Forelimb muscle (tissue), 1 donor: ENCODE measurements at regions not wholly inside any gene's neighbourhood (a gene's known extent, or its start where the extent isn't known, plus 50 kb on each side); places are given as distances from the start of the nearest gene placed in this dataset.

Experiments used
- DNase-seq: peaks from one replicate; pipeline ENCODE4 v3.0.0-alpha.2; 2013; ENCODE audit warnings: low read depth

DNA sequence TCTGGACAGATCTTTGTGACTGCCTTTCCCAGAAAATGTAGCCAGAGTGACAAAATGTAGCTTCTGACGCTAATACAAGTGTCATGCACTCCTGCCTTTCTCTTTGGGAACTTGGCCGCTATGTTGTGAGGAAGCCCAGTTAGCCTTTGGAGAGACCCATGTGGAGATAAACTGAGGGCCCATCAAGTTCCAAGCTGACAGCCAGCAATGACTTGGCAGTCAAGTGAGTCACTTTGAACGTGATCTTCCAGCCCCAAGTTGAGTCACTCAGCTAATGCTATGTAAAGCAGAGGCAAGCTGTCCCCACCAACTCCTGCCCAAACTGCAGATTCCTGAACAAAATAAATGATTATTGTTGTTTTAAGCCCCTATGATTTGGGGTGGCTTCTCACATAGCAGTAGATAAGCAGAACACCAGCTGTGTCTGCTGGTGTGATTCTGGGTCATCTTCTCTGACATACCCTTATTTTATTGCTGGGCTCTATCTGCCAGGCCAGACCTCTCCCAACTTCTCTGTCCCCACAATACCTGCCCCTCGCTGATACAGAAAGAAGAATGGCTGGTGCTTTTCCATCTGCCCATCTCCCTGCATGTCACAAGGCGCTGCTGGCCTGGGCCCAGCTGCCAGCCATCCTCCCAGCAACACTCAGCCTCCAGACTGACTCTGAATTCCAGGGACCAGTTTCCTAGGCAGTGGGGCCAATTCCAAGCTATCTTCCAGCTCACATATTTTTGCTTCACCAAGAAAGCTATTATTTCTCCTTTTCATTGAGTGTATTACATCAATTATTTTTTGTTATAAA is 274.8 kb downstream of the LRFN2 start:
- no peak for DNase-seq

DNA sequence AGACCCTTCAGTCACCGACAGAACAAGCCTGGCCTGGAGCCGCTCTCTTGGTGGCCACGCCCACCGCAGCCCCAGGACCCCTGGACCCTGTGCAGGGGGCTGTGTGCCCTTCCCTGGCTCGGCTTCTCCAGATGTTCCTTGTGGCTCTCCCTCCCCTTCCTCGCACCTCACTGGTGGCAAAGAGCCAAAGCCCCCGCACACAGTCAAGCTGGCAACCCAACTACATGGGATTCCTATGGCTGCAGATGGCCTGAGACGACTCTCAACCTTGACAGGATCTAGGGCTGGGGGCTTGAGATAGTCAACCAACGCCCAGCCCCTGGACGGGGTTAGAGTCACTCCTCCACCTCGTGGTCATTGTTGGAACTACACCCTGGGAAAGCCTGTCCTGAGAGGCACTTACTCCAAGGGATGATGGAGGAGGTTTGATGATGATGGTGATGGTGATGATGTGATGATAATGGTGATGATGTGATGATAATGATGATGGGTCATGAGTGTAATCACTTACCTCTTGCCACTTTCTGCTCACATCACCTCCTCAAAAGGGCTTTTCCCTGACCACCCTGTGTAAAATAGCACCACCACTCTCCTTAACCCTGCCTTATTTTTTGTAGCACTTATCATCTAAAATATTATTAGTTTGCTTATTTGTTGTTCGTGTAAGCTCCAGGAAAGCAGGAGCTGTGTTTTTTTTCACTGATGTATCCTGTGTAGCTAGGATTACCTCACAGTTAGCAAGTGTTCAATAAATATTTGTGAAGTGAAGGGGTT is 278.4 kb downstream of the LRFN2 start:
- no peak for DNase-seq

DNA sequence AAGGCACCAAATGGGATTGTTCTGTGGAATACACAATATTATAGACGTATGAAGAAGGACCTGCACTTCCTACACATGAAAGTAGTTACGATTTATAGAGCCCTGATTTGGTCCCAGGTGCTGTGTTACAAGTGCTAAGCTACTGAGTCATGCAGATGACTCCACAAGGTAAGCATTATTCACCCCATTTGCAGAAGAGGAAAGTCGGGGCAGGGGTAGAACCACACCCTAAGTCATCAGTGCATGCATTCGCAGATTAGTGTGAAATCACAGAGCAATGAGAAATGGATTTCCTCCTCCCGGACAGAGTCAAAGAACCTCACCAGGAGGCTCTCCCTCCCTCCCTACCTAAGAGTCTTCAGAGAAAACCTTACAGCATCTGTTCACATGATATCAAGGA is 279.5 kb downstream of the LRFN2 start:
- no peak for DNase-seq

DNA sequence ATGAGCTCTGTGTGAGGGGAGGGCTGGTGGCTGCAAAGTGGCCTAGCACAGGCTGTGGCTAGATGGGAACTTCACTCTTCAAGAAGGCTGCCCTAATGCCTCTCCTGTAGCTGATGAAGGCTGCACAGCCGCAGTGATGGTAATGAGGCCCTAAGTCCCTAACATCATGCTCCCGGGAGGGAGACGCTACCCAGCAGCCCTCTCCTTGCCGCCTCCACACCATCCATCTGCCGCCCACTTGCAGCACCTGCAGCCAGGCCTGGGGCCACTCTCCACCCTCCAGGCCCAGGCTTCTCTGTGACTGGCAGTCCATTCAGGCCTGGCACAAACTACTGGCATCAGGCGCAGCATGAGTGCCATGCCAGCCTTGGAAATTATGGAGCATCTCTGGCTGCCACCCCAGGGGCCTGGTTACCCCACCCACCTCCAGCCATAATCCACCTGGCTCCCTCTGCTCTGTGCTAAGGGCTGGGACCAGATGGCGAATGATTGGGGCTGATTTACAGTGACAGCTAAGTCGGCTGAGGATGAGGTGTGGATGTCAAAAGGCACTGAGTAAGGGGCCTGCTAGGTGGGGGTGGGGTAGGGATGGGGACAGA is 284.2 kb downstream of the LRFN2 start:
- no peak for DNase-seq

DNA sequence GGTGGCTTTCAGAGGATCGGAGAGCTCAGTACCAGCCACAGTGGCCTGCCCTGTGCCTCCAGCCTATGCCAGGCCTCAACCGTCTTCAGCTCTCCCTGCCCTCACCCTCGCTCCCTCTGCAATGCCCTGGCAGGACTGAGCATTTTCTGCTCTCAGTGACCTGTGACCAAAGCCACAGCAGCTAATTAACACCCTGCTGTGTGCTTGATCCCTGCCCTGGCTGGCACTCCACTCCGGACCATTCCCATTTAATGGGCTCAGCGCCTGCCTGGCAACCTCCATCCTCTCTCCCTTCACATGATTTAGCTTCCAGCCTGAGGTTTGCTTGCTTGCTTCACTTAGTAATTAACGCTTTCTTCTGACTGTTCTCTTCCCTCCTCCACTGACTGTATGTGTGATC is 287.5 kb downstream of the LRFN2 start:
- DNase-seq, result no peak

DNA sequence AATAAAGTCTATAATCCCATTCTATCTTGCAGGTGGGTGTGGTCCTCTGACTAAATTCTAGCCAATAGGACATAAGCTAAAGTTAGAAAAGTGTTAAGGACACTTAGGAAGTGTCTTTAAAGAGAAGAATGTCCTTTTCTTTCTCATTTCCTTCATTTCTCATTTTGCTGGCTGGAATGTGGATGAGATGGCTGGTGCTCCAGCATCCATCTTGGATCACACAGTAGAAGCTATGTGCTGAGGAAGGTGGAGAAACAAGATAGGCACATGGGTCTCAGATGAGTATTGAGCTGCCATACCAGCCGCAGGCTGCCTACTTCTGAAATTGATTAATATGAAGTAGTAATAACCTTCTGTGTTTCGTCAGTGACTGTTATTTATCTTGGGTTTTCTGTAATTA is 289.0 kb downstream of the LRFN2 start:
- no peak for DNase-seq

DNA sequence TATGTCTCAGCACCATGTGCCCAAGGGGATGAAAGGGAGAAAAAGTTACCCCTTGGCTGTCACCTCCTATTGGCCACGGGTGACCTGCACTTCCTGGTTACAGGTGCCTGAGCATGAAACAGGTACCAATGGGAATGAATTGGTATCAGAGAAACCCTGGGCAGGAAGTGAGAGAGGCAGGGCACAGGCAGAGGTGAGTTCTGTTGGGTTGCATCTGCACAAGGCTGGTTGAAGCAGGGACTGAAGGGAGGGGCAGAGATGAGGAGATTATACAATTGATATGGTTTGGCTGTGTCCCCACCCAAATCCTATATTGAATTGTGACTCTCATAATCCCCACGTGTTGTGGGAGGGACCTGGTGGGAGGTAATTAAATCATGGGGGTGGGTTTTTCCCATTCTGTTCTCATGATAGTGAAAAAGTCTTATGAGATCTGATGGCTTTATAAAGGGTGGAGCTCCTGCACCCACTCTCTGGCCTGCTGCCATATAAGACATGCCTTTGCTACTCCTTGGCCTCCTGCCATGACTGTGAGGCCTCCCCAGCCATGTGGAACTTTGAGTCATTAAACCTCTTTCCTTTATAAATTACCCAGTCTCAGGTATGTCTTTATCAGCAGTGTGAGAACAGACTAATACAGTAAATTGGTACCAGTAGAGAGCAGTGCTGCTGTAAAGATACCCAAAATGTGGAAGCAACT is 291.8 kb downstream of the LRFN2 start:
- DNase-seq, result no peak

DNA sequence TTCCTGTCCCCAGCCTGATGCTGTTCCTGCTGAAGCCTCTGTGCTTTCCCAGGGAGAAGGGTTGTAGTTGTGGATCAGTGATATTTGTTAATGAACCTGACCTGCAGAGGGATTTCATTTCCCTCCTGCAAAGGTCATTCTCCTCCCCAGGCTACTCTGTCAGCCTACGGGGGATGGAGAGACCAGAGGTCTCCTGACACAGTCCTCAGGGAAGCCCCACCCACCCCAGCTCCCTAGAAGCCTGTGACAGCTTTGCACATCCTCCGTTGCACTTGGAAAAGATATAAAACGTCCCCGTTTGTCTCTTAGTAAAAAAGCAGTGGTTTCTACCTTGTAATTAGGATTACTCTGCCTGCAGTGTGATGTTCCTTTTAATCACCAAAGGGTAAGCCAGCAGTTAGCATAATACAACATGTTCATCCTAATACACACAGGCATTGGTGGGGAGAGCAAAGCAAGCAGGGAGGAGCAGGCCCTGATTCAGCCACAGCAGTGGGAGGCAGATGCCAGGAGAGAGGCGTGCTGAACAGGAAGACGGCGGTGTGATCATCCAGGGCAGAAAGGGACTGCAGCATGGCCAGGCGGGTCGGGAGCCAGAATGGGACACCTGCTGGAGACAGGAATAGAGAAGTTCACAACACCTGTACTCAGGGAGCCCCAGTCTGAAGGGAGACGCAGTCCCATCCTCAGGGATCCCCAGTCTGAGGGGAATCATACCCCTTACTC is 293.5 kb downstream of the LRFN2 start:
- no peak for DNase-seq

DNA sequence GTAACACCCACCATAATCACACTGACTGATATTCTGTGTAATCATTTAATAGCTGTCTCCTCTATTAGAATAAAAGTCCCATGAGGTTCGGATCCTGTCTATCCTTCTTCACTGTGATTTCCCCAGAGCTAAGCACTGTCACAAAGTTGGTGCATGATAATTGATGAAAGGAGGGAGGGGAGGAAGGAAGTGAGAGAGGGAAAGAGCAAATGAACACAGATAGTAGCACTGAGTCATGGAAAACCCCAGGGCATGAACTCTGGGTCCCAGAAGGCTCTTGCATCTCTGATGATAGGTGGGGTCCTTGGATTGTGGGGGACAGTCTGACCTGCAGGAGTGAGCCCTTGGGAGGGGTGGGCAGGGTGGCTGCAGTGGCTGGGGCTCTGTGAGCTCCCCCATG is 294.1 kb downstream of the LRFN2 start:
- no peak for DNase-seq

DNA sequence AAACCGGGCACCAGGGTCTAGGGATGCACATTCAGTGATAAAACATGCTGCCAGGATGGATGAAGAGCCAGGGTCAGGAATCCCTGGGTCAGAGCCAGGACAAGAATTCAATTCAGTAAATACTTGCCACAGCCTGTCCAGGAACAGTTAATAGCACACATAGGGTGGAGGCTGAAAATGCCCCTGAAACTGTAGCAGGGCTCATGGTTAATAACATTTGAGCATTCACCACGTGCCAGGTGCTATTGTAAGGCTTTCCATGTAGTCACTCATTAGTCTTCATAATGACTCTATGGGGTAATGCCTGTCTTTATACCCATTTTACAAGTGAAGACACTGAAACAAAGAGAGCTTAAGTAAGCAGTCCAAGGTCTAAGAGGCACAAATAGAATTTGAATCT is 296.3 kb downstream of the LRFN2 start:
- no peak for DNase-seq

DNA sequence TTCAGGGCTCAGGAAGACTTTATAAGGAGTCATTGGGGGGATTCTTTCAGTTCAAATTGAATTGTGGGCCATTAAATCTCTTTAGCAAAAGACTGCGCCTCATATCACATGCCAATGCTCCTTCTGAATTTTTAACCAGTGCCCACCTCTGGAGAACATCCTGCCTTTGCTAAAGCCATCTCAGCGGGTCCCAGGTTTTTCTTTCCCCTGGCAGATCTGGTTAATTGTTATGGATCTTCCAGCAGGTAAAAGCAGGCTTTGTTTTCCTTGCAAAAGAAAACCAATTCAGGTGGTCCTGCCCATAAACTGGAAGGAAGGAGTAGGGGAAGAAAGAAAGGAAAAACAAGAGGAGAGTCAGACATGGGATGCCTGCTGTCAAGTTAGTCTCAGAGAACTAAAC is 298.2 kb downstream of the LRFN2 start:
- DNase-seq, result no peak

DNA sequence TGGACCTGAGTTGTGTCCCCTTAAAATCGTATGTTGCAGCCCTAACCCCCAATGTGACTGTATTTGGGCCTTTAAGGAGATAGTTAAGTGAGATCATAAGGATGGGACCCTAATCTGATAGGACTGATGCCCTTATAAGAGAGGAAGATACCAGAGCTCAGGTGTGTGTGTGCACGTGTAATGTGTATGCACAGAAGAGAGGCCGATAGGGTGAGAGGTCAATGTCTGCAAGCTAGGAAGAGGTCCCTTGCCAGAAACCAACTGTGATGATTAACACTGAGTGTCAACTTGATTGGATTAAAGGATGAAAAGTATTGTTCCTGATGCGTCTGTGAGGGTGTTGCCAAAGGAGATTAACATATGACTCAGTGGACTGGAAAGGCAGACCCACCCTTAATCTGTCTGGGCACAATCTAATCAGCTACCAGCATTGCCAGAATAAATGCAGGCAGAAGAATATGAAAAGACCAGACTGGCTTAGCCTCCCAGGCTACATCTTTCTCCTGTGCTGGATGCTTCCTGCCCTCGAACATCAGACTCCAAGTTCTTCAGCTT is 299.8 kb downstream of the LRFN2 start:
- no peak for DNase-seq

DNA sequence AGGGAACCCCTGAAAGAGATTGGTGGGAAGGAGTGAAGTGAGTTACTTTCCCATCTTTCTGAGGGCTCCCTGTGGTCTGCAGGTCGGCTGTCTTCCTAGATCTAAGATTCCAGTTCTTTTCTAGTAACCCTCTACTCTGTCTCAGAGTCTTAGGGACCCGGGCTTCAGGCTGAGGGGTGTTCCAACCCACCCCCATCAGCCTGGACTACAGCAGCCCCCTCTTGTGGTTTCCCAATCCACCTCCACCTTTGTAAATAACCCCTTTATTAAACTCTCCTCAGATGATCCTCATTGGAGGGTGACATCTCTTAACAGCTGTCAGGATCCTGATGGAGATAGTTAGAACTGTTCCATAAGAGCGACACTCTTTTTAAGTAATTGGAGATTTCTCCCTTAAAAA is 300.4 kb downstream of the LRFN2 start:
- DNase-seq, result no peak

DNA sequence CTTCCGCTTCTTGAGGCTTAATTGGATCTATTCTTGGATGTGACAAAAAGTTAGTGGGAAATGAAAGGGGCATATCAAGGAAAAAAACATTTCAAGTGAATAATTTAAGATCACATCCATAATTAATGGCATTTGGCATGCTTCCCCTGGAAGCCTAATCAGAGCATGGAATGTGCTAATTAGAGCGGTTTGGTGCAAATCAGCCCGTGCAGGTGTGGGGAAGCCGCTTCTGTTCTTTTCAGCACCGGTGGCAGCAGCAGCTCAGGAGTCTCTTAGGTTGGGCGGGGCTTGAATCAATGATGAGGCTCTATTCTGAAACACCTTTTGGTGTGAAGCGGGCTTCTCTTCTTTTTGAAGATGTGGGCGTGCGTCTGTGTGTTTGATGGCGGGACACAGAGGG is 301.2 kb downstream of the LRFN2 start:
- DNase-seq, result no peak

DNA sequence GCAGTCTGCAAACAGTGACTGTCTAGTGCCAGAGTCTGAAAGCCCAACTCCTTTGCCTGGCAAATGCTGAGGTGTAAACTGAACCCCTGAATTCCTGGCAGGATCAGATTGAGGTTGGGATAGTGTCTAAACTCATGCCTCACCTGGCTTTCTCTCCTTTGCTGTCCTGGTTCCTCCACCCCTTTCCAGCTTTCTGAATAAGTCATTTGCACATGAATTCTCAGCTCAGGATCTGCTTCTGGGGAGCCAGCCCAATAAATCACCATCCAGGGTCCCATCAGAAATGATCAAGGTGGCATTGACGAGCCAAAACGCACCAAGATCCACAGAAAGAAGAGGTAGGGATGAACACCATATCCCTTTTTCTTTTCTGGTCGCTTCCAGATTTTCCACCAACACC is 301.6 kb downstream of the LRFN2 start:
- no peak for DNase-seq

DNA sequence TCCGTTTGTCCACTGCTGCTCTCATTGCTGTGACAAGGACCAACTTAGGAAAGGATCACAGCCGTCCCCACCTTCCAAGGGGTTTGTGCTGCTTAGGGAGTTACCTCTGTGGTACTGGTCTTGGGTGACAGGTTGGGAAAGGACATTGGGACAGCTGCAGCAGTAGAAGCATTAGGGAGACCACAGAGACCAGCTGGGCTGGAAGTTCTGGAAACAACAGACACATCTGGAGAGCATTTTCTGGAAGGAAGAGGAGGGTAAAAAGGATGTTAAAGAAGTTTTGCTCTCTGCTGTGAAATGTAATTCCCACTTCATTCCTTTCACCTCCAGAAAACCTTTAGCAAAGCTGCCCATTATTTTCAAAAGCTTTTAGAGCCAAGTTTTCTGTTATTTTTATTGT is 304.2 kb downstream of the LRFN2 start:
- peak; percentile 6 for DNase-seq

DNA sequence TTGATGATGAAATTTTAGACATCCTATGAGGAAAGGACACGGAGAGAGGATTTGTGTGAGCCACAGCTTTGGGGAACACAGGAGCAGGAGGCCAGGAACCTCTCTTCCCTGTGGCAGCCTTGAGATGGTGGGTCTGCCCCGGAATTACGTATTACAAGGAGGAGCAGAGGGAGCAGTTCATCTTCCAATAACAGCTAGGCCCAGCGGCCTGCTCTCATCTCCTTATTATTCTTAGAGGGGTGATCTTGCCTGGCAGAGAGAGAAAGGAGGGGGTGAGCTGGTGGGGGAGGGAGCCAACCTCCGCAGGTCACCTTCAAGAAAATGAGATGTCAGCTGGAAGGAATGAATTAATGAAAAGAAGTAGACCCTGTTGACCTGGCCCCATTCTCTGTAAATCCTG is 305.8 kb downstream of the LRFN2 start:
- no peak for DNase-seq

DNA sequence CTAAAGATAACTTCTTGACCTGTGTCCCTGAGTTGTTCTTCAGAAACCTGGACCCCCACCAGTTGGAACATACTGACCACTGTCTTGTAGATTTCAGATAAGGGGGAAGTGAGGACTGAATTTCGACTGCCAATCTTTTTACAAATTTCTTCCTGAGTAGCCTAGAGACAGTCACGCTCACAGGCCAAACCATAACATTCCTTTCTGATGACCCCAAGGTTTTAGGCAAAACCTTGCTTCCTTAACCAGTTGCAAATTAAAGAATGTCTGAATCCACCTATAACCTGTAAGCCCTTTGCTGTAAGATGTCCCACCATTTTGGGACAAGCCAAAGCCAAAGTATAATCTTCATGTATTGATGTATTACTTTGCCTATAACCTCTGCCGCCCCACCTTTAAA is 306.9 kb downstream of the LRFN2 start:
- DNase-seq, result no peak

DNA sequence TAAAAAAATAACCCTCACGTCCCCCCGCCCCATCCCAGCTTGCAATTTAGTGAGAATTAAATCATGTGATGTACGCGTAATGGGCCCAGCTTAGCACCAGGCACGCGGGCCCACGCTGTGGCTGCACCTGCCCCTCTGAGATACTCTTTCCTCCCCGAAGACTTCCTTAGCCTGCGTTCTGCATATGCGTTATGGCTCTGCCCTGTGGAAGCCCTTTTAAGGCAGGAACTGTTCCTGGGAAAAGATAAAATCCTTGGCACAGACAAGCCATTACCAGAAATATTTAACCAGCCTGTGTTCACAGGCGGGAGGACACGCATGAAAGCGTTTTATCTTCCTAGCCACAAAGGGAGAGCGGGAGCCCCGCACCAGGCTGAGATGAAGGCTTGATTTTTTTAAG is 311.0 kb downstream of the LRFN2 start:
- DNase-seq, result no peak

DNA sequence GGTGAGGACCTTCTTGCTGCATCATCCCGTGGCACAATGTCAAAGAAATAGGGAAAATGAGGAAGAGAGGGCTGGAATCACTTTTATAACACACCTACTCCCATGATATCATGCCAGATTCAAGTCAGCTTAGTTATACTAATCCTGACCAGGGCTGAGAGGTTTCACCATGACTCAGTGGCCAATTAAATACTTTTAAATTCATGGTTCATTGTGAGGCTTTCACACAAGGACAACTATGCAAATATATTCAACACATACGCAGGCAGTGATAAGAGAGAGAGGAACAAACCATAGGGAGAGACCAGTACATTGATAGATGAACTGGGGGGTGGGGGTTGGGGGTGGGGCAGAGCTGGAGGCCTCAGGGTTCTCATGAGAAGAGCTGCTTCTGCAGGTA is 313.1 kb downstream of the LRFN2 start:
- no peak for DNase-seq

DNA sequence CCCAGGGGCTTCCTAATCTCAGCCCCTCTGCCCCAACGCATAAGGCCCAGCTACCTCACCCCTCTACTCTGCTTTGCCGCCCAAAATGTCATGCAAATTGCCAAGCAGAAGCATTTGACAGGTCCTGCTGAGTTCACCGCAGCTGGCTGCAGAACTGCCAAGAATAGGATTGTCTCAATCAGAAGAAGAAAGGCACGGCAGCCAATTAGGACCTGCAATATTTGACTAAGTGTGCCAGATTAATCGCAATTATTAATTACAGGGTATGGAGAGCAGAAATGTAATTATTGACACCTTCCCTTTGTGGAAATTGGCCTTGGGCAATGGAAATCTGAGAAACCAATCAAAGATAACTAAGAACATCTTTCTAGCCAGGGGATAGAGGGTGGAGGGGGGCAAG is 318.6 kb downstream of the LRFN2 start:
- DNase-seq, result no peak
